ENCODE measurements at regions not wholly inside any gene's neighbourhood (a gene's known extent, or its start where the extent isn't known, plus 50 kb on each side); places are given as distances from the start of the nearest gene placed in this dataset.
"Not testable (repeated sequence)": the region's sequence is repeated elsewhere in the genome, so short reads cannot be mapped to it uniquely, and the experiment has no call there.

- no peak for DNase-seq (ENCODE audit: low spot score)
These were observed 1189.4 kb downstream of the DSC3 start for GRCh38 chr18:29853126-29853525.

GRCh38 chr18:29849144-29849543, 1193.4 kb downstream of the DSC3 start:
- no peak for DNase-seq (ENCODE audit: low spot score)

GRCh38 chr18:29841631-29842030, 1200.9 kb downstream of the DSC3 start:
- DNase-seq (ENCODE audit: low spot score): no peak

GRCh38 chr18:29840089-29840488, 1202.5 kb downstream of the DSC3 start:
- DNase-seq (ENCODE audit: low spot score): no peak

- not testable (repeated sequence) for DNase-seq (ENCODE audit: low spot score)
These were observed 1203.6 kb downstream of the DSC3 start for GRCh38 chr18:29838961-29839360.

- DNase-seq (ENCODE audit: low spot score): no peak
These were observed 1204.0 kb downstream of the DSC3 start for GRCh38 chr18:29838556-29838955.

GRCh38 chr18:29823671-29824070, 1218.9 kb downstream of the DSC3 start:
- no peak for DNase-seq (ENCODE audit: low spot score)

- DNase-seq (ENCODE audit: low spot score): no peak
These were observed 1221.0 kb downstream of the DSC3 start for GRCh38 chr18:29821544-29821943.

GRCh38 chr18:29811519-29811918, 1231.0 kb downstream of the DSC3 start:
- DNase-seq (ENCODE audit: low spot score): no peak

- no peak for DNase-seq (ENCODE audit: low spot score)
These were observed 1261.7 kb downstream of the DSC3 start for GRCh38 chr18:29780816-29781215.

- DNase-seq (ENCODE audit: low spot score): no peak
These were observed 1263.4 kb downstream of the DSC3 start for GRCh38 chr18:29779096-29779495.

GRCh38 chr18:29753379-29753778, 1289.2 kb downstream of the DSC3 start:
- DNase-seq (ENCODE audit: low spot score): no peak

GRCh38 chr18:29749704-29750103, 1292.8 kb downstream of the DSC3 start:
- no peak for DNase-seq (ENCODE audit: low spot score)

GRCh38 chr18:29741461-29741860, 1301.1 kb downstream of the DSC3 start:
- DNase-seq (ENCODE audit: low spot score): no peak

GRCh38 chr18:29737620-29738019, 1304.9 kb downstream of the DSC3 start:
- DNase-seq (ENCODE audit: low spot score): no peak

GRCh38 chr18:29737190-29737589, 1305.4 kb downstream of the DSC3 start:
- no peak for DNase-seq (ENCODE audit: low spot score)

GRCh38 chr18:29730073-29730472, 1312.5 kb downstream of the DSC3 start:
- no peak for DNase-seq (ENCODE audit: low spot score)

GRCh38 chr18:29726646-29727045, 1315.9 kb downstream of the DSC3 start:
- no peak for DNase-seq (ENCODE audit: low spot score)

GRCh38 chr18:29723486-29723885, 1319.1 kb downstream of the DSC3 start:
- not testable (repeated sequence) for DNase-seq (ENCODE audit: low spot score)

- DNase-seq (ENCODE audit: low spot score): not testable (repeated sequence)
These were observed 1326.6 kb downstream of the DSC3 start for GRCh38 chr18:29715960-29716359.

- no peak for DNase-seq (ENCODE audit: low spot score)
These were observed 1329.8 kb downstream of the DSC3 start for GRCh38 chr18:29712785-29713184.

GRCh38 chr18:29711932-29712331, 1330.6 kb downstream of the DSC3 start:
- DNase-seq (ENCODE audit: low spot score): no peak

GRCh38 chr18:29693334-29693733, 1349.2 kb downstream of the DSC3 start:
- no peak for DNase-seq (ENCODE audit: low spot score)

- no peak for DNase-seq (ENCODE audit: low spot score)
These were observed 1361.0 kb downstream of the DSC3 start for GRCh38 chr18:29681578-29681977.
